ENCODE measurements at regions not wholly inside any gene's neighbourhood (a gene's known extent, or its start where the extent isn't known, plus 50 kb on each side); places are given as distances from the start of the nearest gene placed in this dataset.

DNA sequence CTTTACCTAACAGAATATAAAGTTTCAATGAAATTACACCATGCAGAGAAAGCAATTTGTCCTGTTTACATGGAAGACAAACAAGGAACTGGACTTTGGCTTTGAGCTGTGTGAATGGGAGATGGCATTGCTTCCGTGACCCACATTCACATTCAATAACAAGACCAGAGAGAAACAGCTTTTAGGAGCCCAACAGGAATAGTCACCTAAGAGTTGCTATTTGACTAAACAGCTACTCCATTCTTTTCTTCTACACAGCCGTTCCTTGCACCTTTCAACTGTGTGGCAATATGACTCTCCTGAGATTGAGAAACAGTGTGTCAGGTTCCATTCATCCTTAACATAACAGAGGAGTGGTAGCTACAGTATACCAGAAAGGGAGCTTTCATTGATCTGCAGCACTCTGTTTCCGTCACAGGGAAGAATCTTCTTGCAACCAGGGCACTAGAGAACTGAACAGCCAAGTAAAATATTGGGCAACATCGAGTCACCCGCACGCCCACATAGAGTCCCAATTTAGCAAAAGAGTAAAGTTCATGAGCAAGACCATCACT lies 355.1 kb downstream of the HAO1 start:
- ChIA-PET CTCF (no interaction called here), POLR2A (no interaction called here)
- no peak overlapping the region for H3K4me3 ChIP-seq (ENCODE audit: low read depth in 2 of 2, low read length in 2 of 2)
- H3K4me1 ChIP-seq (ENCODE audit: control insufficient read depth, insufficient read depth, low read length) = no peaks in the 10 kb centered on the region
- no peak for ATAC-seq
- no peaks in the 10 kb centered on the region for H3K36me3 ChIP-seq (ENCODE audit: control insufficient read depth, insufficient read depth, low read length)
- in situ Hi-C loops (cut with HindIII; ENCODE audit: low pct_unique_long_range_greater_than_20kb, low sequenced_read_pairs) (no loop called here), intact Hi-C loops (cut with micrococcal nuclease; ENCODE audit: unreplicated experiment) (no loop called here)
- no peaks in the 10 kb centered on the region for H3K27me3 ChIP-seq (ENCODE audit: control insufficient read depth, insufficient read depth, low read length)
- TF ChIP-seq, protein P1, sequence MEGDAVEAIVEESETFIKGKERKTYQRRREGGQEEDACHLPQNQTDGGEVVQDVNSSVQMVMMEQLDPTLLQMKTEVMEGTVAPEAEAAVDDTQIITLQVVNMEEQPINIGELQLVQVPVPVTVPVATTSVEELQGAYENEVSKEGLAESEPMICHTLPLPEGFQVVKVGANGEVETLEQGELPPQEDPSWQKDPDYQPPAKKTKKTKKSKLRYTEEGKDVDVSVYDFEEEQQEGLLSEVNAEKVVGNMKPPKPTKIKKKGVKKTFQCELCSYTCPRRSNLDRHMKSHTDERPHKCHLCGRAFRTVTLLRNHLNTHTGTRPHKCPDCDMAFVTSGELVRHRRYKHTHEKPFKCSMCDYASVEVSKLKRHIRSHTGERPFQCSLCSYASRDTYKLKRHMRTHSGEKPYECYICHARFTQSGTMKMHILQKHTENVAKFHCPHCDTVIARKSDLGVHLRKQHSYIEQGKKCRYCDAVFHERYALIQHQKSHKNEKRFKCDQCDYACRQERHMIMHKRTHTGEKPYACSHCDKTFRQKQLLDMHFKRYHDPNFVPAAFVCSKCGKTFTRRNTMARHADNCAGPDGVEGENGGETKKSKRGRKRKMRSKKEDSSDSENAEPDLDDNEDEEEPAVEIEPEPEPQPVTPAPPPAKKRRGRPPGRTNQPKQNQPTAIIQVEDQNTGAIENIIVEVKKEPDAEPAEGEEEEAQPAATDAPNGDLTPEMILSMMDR (IDR thresholded peaks at IDR 0.05) = no peak
- TF ChIP-seq TCF7L2 (IDR thresholded peaks at IDR 0.05; ENCODE audit: low read depth, low read length) (no peak), SIN3A (IDR thresholded peaks at IDR 0.05; ENCODE audit: borderline replicate concordance, insufficient read depth, low read depth, low read length) (no peak), POLR2AphosphoS5 (IDR thresholded peaks at IDR 0.05; ENCODE audit: low read depth, low read length) (no peak)
- TF ChIP-seq, protein P2, sequence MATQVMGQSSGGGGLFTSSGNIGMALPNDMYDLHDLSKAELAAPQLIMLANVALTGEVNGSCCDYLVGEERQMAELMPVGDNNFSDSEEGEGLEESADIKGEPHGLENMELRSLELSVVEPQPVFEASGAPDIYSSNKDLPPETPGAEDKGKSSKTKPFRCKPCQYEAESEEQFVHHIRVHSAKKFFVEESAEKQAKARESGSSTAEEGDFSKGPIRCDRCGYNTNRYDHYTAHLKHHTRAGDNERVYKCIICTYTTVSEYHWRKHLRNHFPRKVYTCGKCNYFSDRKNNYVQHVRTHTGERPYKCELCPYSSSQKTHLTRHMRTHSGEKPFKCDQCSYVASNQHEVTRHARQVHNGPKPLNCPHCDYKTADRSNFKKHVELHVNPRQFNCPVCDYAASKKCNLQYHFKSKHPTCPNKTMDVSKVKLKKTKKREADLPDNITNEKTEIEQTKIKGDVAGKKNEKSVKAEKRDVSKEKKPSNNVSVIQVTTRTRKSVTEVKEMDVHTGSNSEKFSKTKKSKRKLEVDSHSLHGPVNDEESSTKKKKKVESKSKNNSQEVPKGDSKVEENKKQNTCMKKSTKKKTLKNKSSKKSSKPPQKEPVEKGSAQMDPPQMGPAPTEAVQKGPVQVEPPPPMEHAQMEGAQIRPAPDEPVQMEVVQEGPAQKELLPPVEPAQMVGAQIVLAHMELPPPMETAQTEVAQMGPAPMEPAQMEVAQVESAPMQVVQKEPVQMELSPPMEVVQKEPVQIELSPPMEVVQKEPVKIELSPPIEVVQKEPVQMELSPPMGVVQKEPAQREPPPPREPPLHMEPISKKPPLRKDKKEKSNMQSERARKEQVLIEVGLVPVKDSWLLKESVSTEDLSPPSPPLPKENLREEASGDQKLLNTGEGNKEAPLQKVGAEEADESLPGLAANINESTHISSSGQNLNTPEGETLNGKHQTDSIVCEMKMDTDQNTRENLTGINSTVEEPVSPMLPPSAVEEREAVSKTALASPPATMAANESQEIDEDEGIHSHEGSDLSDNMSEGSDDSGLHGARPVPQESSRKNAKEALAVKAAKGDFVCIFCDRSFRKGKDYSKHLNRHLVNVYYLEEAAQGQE (IDR thresholded peaks at IDR 0.05; ENCODE audit: insufficient read depth in 1 of 2, low read depth in 2 of 2, low read length in 1 of 2) = no peak
- no peaks in the 10 kb centered on the region for H3K9me3 ChIP-seq (ENCODE audit: control insufficient read depth, insufficient read depth, low read depth, low read length)
- no peak for DNase-seq (ENCODE audit: low read depth, low spot score)
- no peak overlapping the region for H3K27ac ChIP-seq (ENCODE audit: low read length)
- BruUV-seq (replicated peaks) = no TSS peak

DNA sequence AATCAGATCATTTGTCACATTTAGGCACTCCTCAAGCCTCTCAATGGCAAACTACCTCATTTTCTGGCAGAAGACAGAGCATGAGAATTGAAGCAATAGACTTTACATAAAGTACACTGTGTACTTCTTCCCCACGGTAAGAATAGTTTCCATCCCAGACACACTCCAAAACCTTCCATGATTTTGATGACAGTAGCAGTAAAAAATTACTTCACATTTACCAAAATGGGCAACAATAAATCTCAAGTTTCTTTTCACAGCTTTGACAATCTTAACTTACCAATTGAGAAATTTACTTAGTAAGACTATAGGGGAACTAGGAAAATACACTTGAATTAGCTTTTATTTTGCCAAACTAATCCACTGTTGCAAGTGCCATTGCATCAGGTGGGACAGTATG lies 353.8 kb downstream of the HAO1 start:
- no peak for ATAC-seq

More for the DNA sequence above, 353.8 kb downstream of the HAO1 start:
- BruUV-seq (replicated peaks) = no TSS peak
- intact Hi-C loops (cut with micrococcal nuclease; ENCODE audit: unreplicated experiment) = no loop called here
- no peaks in the 10 kb centered on the region for H3K27me3 ChIP-seq (ENCODE audit: control insufficient read depth, insufficient read depth, low read length)
- DNase-seq (ENCODE audit: low read depth, low spot score) = no peak
- no peaks in the 10 kb centered on the region for H3K36me3 ChIP-seq (ENCODE audit: control insufficient read depth, insufficient read depth, low read length)
- CTCF ChIA-PET = no interaction called here
- H3K27ac ChIP-seq (ENCODE audit: low read length) = no peak overlapping the region
- H3K9me3 ChIP-seq (ENCODE audit: control insufficient read depth, insufficient read depth, low read depth, low read length) = no peaks in the 10 kb centered on the region
- no peak for TF ChIP-seq POLR2AphosphoS5 (IDR thresholded peaks at IDR 0.05; ENCODE audit: low read depth, low read length)
- no peak for TF ChIP-seq TCF7L2 (IDR thresholded peaks at IDR 0.05; ENCODE audit: low read depth, low read length)
- TF ChIP-seq, protein P1 (IDR thresholded peaks at IDR 0.05) = no peak
- TF ChIP-seq, protein P2 (IDR thresholded peaks at IDR 0.05; ENCODE audit: insufficient read depth in 1 of 2, low read depth in 2 of 2, low read length in 1 of 2) = no peak
- TF ChIP-seq SIN3A (IDR thresholded peaks at IDR 0.05; ENCODE audit: borderline replicate concordance, insufficient read depth, low read depth, low read length) = no peak
- in situ Hi-C loops (cut with HindIII; ENCODE audit: low pct_unique_long_range_greater_than_20kb, low sequenced_read_pairs) = no loop called here
- POLR2A ChIA-PET = no interaction called here
- H3K4me3 ChIP-seq (ENCODE audit: low read depth in 2 of 2, low read length in 2 of 2) = no peak overlapping the region
- no peaks in the 10 kb centered on the region for H3K4me1 ChIP-seq (ENCODE audit: control insufficient read depth, insufficient read depth, low read length)

Data from Panc1 (cell line).